ENCODE measurements at regions not wholly inside any gene's neighbourhood (a gene's known extent, or its start where the extent isn't known, plus 50 kb on each side); places are given as distances from the start of the nearest gene placed in this dataset.

DNA sequence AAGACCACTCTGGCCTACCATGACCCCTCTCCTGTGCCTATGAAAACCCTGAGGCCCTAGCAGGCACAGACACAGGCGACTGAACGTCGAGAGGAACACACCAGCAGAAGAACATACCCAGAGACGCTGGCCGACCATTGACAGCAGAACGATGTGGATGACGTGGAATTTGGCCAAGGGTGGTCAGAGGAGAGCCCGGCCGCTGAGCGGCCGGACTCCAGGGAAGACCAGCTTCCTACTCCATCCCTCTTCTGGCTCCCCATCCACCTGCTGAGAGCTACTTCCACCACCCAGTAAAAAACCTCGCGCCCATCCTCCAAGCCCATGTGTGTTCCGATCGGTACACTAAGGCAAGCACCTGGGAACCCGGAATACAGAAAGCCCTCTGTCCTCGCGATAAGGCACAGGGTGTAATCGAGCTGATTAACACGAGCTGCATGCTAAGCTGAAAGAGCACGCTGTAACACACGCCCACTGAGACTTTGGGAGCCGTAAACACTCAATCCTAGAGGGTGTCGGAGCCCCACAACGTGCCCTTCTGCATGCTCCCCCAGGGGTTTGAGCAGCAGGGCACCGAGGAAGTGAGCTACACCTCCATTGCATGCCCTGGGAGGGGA lies 150.3 kb downstream of the CENPF start:
- no peaks in the 10 kb centered on the region for H3K9me3 ChIP-seq (ENCODE audit: low read depth)
- H3K27me3 ChIP-seq = no peaks in the 10 kb centered on the region
- H3F3A ChIP-seq (ENCODE audit: low read depth) = no peaks in the 10 kb centered on the region
- no peaks in the 10 kb centered on the region for H3K4me1 ChIP-seq
- H3K4me3 ChIP-seq = no peak overlapping the region
- H3K4me2 ChIP-seq = no peak overlapping the region
- no peaks in the 10 kb centered on the region for H3K79me2 ChIP-seq (ENCODE audit: low read depth)
- H2AFZ ChIP-seq (replicated peaks) = no peak overlapping the region
- no peaks in the 10 kb centered on the region for H3K4me1 Mint-ChIP-seq
- H3K4me3 Mint-ChIP-seq = no peak overlapping the region
- no peak overlapping the region for H3K9ac ChIP-seq
- no peaks in the 10 kb centered on the region for H4K20me1 ChIP-seq (ENCODE audit: low read depth)
- peaks cover 11% of the 10 kb centered on the region for H3K9me3 Mint-ChIP-seq
- no peak for DNase-seq (ENCODE audit: low spot score)
- H3K27ac Mint-ChIP-seq = no peak overlapping the region
- no peaks in the 10 kb centered on the region for H3K36me3 Mint-ChIP-seq
- peaks cover 2% of the 10 kb centered on the region for H3K36me3 ChIP-seq
- peaks cover 4% of the 10 kb centered on the region for H3K27me3 Mint-ChIP-seq (ENCODE audit: insufficient read depth, low read depth)
- TF ChIP-seq, protein P1, sequence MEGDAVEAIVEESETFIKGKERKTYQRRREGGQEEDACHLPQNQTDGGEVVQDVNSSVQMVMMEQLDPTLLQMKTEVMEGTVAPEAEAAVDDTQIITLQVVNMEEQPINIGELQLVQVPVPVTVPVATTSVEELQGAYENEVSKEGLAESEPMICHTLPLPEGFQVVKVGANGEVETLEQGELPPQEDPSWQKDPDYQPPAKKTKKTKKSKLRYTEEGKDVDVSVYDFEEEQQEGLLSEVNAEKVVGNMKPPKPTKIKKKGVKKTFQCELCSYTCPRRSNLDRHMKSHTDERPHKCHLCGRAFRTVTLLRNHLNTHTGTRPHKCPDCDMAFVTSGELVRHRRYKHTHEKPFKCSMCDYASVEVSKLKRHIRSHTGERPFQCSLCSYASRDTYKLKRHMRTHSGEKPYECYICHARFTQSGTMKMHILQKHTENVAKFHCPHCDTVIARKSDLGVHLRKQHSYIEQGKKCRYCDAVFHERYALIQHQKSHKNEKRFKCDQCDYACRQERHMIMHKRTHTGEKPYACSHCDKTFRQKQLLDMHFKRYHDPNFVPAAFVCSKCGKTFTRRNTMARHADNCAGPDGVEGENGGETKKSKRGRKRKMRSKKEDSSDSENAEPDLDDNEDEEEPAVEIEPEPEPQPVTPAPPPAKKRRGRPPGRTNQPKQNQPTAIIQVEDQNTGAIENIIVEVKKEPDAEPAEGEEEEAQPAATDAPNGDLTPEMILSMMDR (IDR thresholded peaks at IDR 0.05) = no peak
- TF ChIP-seq EZH2 (IDR thresholded peaks at IDR 0.05) (no peak), EZH2phosphoT487 (IDR thresholded peaks at IDR 0.05) (no peak)
- no peak overlapping the region for H3K27ac ChIP-seq

- H3K4me1 Mint-ChIP-seq = no peaks in the 10 kb centered on the region
- Histone ChIP-seq H3K79me2 (ENCODE audit: low read depth) (no peaks in the 10 kb centered on the region), H2AFZ (replicated peaks) (no peak overlapping the region), H3K4me3 (no peak overlapping the region), H4K20me1 (ENCODE audit: low read depth) (no peaks in the 10 kb centered on the region), H3K9me3 (ENCODE audit: low read depth) (no peaks in the 10 kb centered on the region), H3K4me2 (no peak overlapping the region), H3K4me1 (no peaks in the 10 kb centered on the region), H3K27me3 (no peaks in the 10 kb centered on the region), H3K27ac (no peak overlapping the region), H3F3A (ENCODE audit: low read depth) (no peaks in the 10 kb centered on the region), H3K9ac (no peak overlapping the region), H3K36me3 (peaks cover 2% of the 10 kb centered on the region)
- TF ChIP-seq EZH2 (IDR thresholded peaks at IDR 0.05) = no peak
- peaks cover 48% of the 10 kb centered on the region for H3K9me3 Mint-ChIP-seq
- DNase-seq (ENCODE audit: low spot score) = no peak
- H3K4me3 Mint-ChIP-seq = no peak overlapping the region
- H3K27me3 Mint-ChIP-seq (ENCODE audit: insufficient read depth, low read depth) = peaks cover 4% of the 10 kb centered on the region
- no peaks in the 10 kb centered on the region for H3K36me3 Mint-ChIP-seq
- H3K27ac Mint-ChIP-seq = no peak overlapping the region
Observed at GRCh38 chr1:214761030-214761429, 158.0 kb downstream of the CENPF start.

DNA sequence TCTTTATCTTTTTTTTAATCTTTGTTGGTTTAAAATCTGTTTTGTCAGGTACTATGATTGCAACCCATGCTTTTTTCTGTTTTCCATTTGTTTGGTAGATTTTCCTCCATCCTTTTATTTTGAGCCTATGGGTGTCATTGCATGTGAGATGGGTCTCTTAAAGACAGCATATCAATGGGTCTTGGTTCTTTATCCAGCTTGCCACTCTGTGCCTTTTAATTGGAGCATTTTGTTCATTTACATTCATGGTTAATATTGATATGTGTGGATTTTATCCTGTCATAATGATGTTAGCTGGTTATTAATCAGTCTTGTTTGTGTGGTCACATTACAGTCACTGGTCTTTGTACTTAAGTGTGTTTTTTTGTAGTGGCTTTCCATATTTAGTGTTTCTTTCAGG lies 159.9 kb downstream of the CENPF start:
- Histone ChIP-seq H3K4me2 (no peak overlapping the region), H3K9ac (no peak overlapping the region), H4K20me1 (ENCODE audit: low read depth) (no peaks in the 10 kb centered on the region), H2AFZ (replicated peaks) (no peak overlapping the region), H3K27ac (no peak overlapping the region), H3K4me1 (no peaks in the 10 kb centered on the region), H3K9me3 (ENCODE audit: low read depth) (no peaks in the 10 kb centered on the region), H3K27me3 (no peaks in the 10 kb centered on the region), H3K4me3 (no peak overlapping the region), H3F3A (ENCODE audit: low read depth) (no peaks in the 10 kb centered on the region), H3K79me2 (ENCODE audit: low read depth) (no peaks in the 10 kb centered on the region), H3K36me3 (no peaks in the 10 kb centered on the region)
- Mint-ChIP-seq H3K27me3 (ENCODE audit: insufficient read depth, low read depth) (no peaks in the 10 kb centered on the region), H3K36me3 (no peaks in the 10 kb centered on the region), H3K9me3 (peaks cover 40% of the 10 kb centered on the region), H3K27ac (no peak overlapping the region), H3K4me3 (no peak overlapping the region), H3K4me1 (no peaks in the 10 kb centered on the region)
- TF ChIP-seq, protein P1 (IDR thresholded peaks at IDR 0.05) = no peak
- no peak for TF ChIP-seq EZH2phosphoT487 (IDR thresholded peaks at IDR 0.05)
- no peak for TF ChIP-seq EZH2 (IDR thresholded peaks at IDR 0.05)
- no peak for DNase-seq (ENCODE audit: low spot score)

DNA sequence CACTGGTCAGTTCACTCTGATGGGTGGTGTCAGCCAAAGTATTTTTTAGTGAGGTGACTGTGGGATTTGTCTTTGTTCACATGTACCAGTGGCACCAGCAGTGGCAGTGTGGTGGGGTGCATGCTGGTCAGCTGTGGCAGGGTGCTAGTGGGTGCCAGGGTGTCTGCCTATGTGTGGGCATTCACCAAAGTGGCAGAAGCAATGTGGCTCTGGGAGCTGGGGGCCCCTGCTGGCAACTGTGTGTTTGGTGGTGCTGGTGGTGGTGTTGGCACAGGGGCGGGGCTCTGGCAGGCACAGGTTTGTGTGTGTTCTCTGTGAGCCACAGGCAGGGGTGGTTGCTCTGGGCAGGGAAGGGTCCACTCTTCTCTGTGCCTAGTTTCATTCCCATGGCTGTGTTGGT lies 161.5 kb downstream of the CENPF start:
- no peak overlapping the region for H2AFZ ChIP-seq (replicated peaks)
- no peak overlapping the region for H3K4me2 ChIP-seq
- Mint-ChIP-seq H3K36me3 (no peaks in the 10 kb centered on the region), H3K27me3 (ENCODE audit: insufficient read depth, low read depth) (no peaks in the 10 kb centered on the region), H3K9me3 (peaks cover 39% of the 10 kb centered on the region), H3K27ac (no peak overlapping the region), H3K4me3 (no peak overlapping the region), H3K4me1 (no peaks in the 10 kb centered on the region)
- no peak overlapping the region for H3K9ac ChIP-seq
- H3K79me2 ChIP-seq (ENCODE audit: low read depth) = no peaks in the 10 kb centered on the region
- H3F3A ChIP-seq (ENCODE audit: low read depth) = no peaks in the 10 kb centered on the region
- TF ChIP-seq EZH2 (IDR thresholded peaks at IDR 0.05) (no peak), EZH2phosphoT487 (IDR thresholded peaks at IDR 0.05) (no peak)
- TF ChIP-seq, protein P1 (IDR thresholded peaks at IDR 0.05) = no peak
- H3K4me1 ChIP-seq = no peaks in the 10 kb centered on the region
- DNase-seq (ENCODE audit: low spot score) = no peak
- H3K9me3 ChIP-seq (ENCODE audit: low read depth) = no peaks in the 10 kb centered on the region
- no peak overlapping the region for H3K4me3 ChIP-seq
- H3K27ac ChIP-seq = no peak overlapping the region
- H3K27me3 ChIP-seq = no peaks in the 10 kb centered on the region
- H3K36me3 ChIP-seq = no peaks in the 10 kb centered on the region
- no peaks in the 10 kb centered on the region for H4K20me1 ChIP-seq (ENCODE audit: low read depth)
